Nephron (organoid): ENCODE measurements at regions not wholly inside any gene's neighbourhood (a gene's known extent, or its start where the extent isn't known, plus 50 kb on each side); places are given as distances from the start of the nearest gene placed in this dataset.
A peak's percentile ranks its signal among the peaks of the same experiment; 100 is the strongest.

Experiments used
- H3K27ac Mint-ChIP-seq, 3 experiments: 2 replicates each; pipeline ENCODE4 v1.8.0; 2020; ENCODE audit warnings: mixed read lengths in 3 of 3, mild to moderate bottlenecking in 2 of 3, moderate library complexity in 1 of 3
- H3K27me3 Mint-ChIP-seq: 2 replicates; pipeline ENCODE4 v1.8.0; 2021; ENCODE audit warnings: low read depth, mild to moderate bottlenecking, moderate library complexity, mixed read lengths
- H3K36me3 Mint-ChIP-seq: 2 replicates; pipeline ENCODE4 v1.8.0; 2020; ENCODE audit warnings: low read depth, mixed read lengths
- H3K4me1 Mint-ChIP-seq: 2 replicates; pipeline ENCODE4 v1.8.0; 2020; ENCODE audit warnings: mixed read lengths
- H3K4me3 Mint-ChIP-seq, 3 experiments: 2 replicates each; pipeline ENCODE4 v1.8.0; 2020; ENCODE audit warnings: mild to moderate bottlenecking in 3 of 3, mixed read lengths in 3 of 3, moderate library complexity in 2 of 3
- H3K9me3 Mint-ChIP-seq: 2 replicates; pipeline ENCODE4 v1.8.0; 2020; ENCODE audit warnings: mixed read lengths
- TF ChIP-seq, protein P1 (sequence below), 3 experiments: fragments of 200-600 bp; sonication (generic); IDR thresholded peaks; one replicate each; pipeline ENCODE4 v1.5.0; 2021; ENCODE audit warnings: antibody characterized with exemption in 3 of 3; ENCODE audit not compliant: unreplicated experiment in 3 of 3

DNA sequence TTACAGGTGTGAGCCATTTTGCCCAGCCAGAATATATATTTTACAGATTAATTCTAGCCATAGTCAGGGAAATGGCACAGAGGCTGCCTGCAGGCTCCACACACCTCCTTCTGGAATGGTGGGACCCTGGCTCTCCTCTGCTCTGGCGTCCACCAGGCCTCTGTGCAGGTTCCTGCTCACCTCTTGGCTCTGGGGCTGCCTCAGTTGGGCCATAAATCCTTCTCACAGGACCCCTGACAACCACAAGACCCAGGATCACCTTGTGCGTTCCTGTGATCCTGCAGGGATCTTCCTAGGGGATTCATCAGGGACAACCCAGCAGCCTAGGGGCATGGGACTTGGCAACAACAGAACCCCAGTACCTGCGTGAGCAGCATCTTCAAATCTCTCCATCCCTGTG, 93.0 kb upstream of the FSTL4 start:
- Mint-ChIP-seq H3K27ac (no peak overlapping the region), H3K4me3 (no peak overlapping the region), H3K27me3 (peaks cover 35% of the 10 kb centered on the region), H3K9me3 (no peaks in the 10 kb centered on the region), H3K36me3 (no peaks in the 10 kb centered on the region), H3K4me1 (peaks cover 31% of the 10 kb centered on the region)
- TF ChIP-seq, protein P1, sequence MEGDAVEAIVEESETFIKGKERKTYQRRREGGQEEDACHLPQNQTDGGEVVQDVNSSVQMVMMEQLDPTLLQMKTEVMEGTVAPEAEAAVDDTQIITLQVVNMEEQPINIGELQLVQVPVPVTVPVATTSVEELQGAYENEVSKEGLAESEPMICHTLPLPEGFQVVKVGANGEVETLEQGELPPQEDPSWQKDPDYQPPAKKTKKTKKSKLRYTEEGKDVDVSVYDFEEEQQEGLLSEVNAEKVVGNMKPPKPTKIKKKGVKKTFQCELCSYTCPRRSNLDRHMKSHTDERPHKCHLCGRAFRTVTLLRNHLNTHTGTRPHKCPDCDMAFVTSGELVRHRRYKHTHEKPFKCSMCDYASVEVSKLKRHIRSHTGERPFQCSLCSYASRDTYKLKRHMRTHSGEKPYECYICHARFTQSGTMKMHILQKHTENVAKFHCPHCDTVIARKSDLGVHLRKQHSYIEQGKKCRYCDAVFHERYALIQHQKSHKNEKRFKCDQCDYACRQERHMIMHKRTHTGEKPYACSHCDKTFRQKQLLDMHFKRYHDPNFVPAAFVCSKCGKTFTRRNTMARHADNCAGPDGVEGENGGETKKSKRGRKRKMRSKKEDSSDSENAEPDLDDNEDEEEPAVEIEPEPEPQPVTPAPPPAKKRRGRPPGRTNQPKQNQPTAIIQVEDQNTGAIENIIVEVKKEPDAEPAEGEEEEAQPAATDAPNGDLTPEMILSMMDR (IDR thresholded peaks at IDR 0.05; ENCODE audit: unreplicated experiment in 3 of 3): no peak

DNA sequence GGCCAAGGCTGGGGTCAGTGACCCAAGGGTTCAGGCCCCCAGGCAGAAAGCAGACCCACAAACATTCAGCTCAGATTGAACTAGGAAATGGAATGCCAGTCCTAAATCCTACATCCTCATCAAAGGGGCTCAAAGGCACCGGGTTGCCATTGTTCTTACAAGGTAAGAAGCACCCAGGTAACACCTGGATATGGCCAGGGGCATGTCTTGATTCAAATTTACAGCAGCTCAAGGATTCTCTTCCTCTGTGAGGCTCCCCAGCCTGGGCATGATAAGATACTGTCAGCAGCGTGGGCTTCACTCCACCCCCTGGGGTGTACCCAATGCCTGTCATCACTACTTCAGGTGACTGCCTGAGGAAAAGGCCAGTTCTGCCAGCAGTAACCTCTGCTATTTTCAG, 92.1 kb upstream of the FSTL4 start:
- peaks cover 35% of the 10 kb centered on the region for H3K27me3 Mint-ChIP-seq
- H3K4me3 Mint-ChIP-seq: no peak overlapping the region
- peaks cover 27% of the 10 kb centered on the region for H3K4me1 Mint-ChIP-seq
- H3K9me3 Mint-ChIP-seq: no peaks in the 10 kb centered on the region
- H3K27ac Mint-ChIP-seq: no peak overlapping the region
- TF ChIP-seq, protein P1 (IDR thresholded peaks at IDR 0.05; ENCODE audit: unreplicated experiment in 3 of 3): no peak
- no peaks in the 10 kb centered on the region for H3K36me3 Mint-ChIP-seq

DNA sequence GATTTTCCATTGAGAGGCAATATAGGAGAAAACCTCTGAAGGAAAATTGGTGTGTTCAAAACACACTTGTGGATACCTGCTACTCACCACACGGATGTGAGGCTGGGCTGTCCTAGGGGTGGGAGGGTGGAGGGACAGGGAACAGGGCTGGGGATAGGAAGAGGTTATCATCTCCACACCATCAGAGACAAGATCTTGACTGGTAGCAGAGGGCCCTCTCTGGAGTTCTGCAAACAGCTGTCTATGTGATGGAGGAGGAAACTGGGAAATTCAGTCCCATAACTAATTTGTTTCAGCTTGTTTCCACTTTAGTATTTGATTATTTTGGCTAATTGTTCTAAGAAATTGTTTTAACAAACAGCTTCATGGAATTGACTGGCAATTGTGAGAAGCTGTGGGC, 91.6 kb upstream of the FSTL4 start:
- Mint-ChIP-seq H3K9me3 (no peaks in the 10 kb centered on the region), H3K27me3 (peaks cover 35% of the 10 kb centered on the region), H3K36me3 (no peaks in the 10 kb centered on the region), H3K4me3 (no peak overlapping the region), H3K4me1 (peaks cover 22% of the 10 kb centered on the region), H3K27ac (no peak overlapping the region)
- TF ChIP-seq, protein P1 (IDR thresholded peaks at IDR 0.05; ENCODE audit: unreplicated experiment in 3 of 3): no peak

DNA sequence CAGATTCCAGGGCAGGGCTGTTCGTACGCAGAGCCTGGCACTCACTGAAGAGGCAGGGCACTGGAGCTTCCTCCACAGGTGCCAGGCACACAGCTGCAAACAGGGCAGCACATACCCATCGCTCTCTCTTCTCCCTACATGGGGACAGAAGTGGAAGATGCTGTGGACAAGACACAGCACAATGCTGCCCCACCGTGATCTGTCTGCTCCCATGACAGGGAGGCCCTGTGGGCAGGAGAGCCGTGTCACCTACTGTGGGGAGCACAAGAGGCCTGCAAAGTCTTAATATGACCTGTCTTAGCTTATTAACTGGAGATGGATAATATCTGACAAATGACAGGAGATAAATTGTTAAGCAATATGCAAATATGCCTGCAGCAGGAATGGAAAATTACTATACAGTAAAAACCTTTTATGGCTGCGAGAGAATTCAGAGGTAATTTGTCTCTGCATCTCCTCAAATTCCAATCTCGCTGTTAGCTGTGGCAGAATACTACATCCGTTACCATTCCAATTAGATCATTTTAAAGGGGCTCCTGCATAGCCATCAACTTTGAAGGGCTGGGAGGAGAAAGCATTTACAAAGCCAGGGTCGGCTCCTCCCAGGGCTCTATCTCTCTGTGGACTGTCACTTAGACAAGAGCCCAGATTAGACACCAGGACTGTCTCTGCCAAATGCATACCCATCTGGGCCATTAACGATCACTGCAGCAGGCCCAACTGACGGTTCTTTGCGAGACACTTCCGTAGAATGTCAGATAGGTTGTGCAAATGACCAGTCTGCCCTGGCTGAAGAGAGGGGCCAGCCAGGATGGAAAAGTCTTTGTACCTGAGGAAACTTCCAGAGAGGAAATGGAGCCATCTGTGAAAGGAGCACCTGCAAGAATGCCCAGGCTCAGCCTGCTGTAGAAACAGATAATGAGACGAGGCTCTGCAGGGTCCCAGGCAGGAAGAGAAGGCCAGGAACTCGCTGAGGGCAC, 90.7 kb upstream of the FSTL4 start:
- H3K4me1 Mint-ChIP-seq: peaks cover 14% of the 10 kb centered on the region
- H3K9me3 Mint-ChIP-seq: no peaks in the 10 kb centered on the region
- H3K27me3 Mint-ChIP-seq: peaks cover 35% of the 10 kb centered on the region
- no peak overlapping the region for H3K4me3 Mint-ChIP-seq
- no peak overlapping the region for H3K27ac Mint-ChIP-seq
- H3K36me3 Mint-ChIP-seq: no peaks in the 10 kb centered on the region
- TF ChIP-seq, protein P1 (IDR thresholded peaks at IDR 0.05; ENCODE audit: unreplicated experiment in 3 of 3): no peak

DNA sequence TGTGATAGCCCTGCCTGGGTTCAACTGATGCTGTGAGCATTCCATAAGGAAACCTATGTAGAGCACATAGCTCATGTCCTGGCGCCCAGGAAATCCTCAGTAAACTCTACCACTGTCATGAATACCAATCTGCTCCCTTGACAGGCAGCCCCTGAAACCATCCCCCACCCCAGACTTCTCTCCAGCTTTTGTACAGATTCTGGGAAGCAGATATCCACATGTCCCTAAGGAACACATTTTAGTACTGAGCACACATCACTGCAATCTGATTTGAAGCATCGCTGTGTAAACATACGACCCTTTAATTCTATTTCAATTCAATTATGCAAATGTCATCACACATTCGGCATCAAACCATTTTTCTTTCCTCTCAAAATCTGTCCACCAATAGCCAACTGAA, 89.5 kb upstream of the FSTL4 start:
- TF ChIP-seq, protein P1 (IDR thresholded peaks at IDR 0.05; ENCODE audit: unreplicated experiment in 3 of 3): no peak
- Mint-ChIP-seq H3K4me1 (peaks cover 2% of the 10 kb centered on the region), H3K27me3 (peaks cover 33% of the 10 kb centered on the region), H3K27ac (no peak overlapping the region), H3K4me3 (no peak overlapping the region), H3K36me3 (no peaks in the 10 kb centered on the region), H3K9me3 (no peaks in the 10 kb centered on the region)

DNA sequence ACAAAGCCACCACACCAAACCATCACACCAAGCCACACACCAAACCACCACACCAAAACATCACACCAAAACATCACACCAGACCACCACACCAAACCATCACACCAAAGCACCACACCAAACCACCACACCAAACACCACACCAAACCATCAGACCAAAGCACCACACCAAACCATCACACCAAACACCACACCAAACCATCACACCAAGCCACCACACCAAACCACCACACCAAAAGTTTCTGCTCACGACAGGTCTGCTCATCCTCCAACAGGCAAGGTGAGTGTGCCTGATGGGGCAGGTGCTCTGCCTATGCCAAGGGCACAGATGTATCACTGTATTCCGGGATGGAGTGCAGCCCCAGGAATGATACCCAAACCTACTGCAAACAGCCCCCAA, 87.9 kb upstream of the FSTL4 start:
- peaks cover 28% of the 10 kb centered on the region for H3K27me3 Mint-ChIP-seq
- H3K4me3 Mint-ChIP-seq: peak overlapping the region in 2 of 3 experiments; percentile 0 to 11
- H3K36me3 Mint-ChIP-seq: no peaks in the 10 kb centered on the region
- H3K4me1 Mint-ChIP-seq: no peaks in the 10 kb centered on the region
- no peaks in the 10 kb centered on the region for H3K9me3 Mint-ChIP-seq
- H3K27ac Mint-ChIP-seq: no peak overlapping the region
- TF ChIP-seq, protein P1 (IDR thresholded peaks at IDR 0.05; ENCODE audit: unreplicated experiment in 3 of 3): no peak
